Sigmoid colon (tissue), 6 donors: ENCODE measurements at regions not wholly inside any gene's neighbourhood (a gene's known extent, or its start where the extent isn't known, plus 50 kb on each side); places are given as distances from the start of the nearest gene placed in this dataset.

Experiments
- DNase-seq: peaks from one replicate; pipeline ENCODE4 v3.0.0-alpha.2; 2019
- H3K27ac ChIP-seq, 4 donors: fragments of 200-600 bp; sonication (generic); one replicate each; pipeline ENCODE4 v1.5.1; 2016 to 2019; ENCODE audit warnings: mild to moderate bottlenecking in 1 of 4
- H3K27me3 ChIP-seq, 3 donors: fragments of 200-600 bp; sonication (generic); one replicate each; pipeline ENCODE4 v1.5.1; 2019; ENCODE audit warnings: mild to moderate bottlenecking in 1 of 3
- H3K36me3 ChIP-seq, 4 donors: fragments of 200-600 bp; sonication (generic); one replicate each; pipeline ENCODE4 v1.5.1; 2016 to 2019
- H3K4me1 ChIP-seq, 4 donors: fragments of 200-600 bp; sonication (generic); one replicate each; pipeline ENCODE4 v1.5.1; 2017 to 2019
- H3K4me3 ChIP-seq, 4 donors: fragments of 200-600 bp; sonication (generic); one replicate each; pipeline ENCODE4 v1.5.1; 2017 to 2019; ENCODE audit warnings: mild to moderate bottlenecking in 2 of 4, moderate library complexity in 1 of 4
- H3K9me3 ChIP-seq, 4 donors: fragments of 200-600 bp in 3 of 4; sonication (generic) in 3 of 4; one replicate each; pipeline versions ENCODE4 v1.5.1 to v1.6.1; 2013 to 2019
- CTCF ChIP-seq, 4 experiments: fragments of 450-650 bp in 3 of 4; fragments of 200-600 bp in 1 of 4; IDR thresholded peaks; one replicate each; pipeline ENCODE4 v1.5.1; 2016 to 2019; ENCODE audit warnings: antibody characterized with exemption in 4 of 4, mild to moderate bottlenecking in 3 of 4, moderate library complexity in 2 of 4
- EP300 ChIP-seq, 4 donors: sonication (generic); formaldehyde crosslinking; IDR thresholded peaks; one replicate each; pipeline ENCODE4 v1.6.1; 2017; ENCODE audit warnings: antibody characterized with exemption in 4 of 4
- POLR2A ChIP-seq, 2 donors: fragments of 450-650 bp; IDR thresholded peaks; one replicate each; pipeline ENCODE4 v1.6.1; 2016; ENCODE audit warnings: antibody characterized with exemption in 2 of 2, mild to moderate bottlenecking in 2 of 2, moderate library complexity in 2 of 2
- POLR2AphosphoS5 ChIP-seq, 4 donors: sonication (generic); formaldehyde crosslinking; IDR thresholded peaks; one replicate each; pipeline ENCODE4 v1.6.1; 2017; ENCODE audit warnings: antibody characterized with exemption in 4 of 4
- WGBS, 2 donors: extraction: QIAGEN DNeasy Blood & Tissue Kit; methylation state at CpG; one replicate each; pipeline ENCODE4 v1.1.7; 2013; 5-methylcytosine and 5-hydroxymethylcytosine counted together
- intact Hi-C: fragments of 100-400 bp; cut with DNase I; formaldehyde crosslinking; loops from one replicate; pipeline ENCODE4 v1.15.1; 2023
- donor health status: healthy with polysubstance abuse.
- donor health status: healthy.

- TF ChIP-seq POLR2A (IDR thresholded peaks at IDR 0.05), result no peak
- no peak for TF ChIP-seq EP300 (IDR thresholded peaks at IDR 0.05)
- TF ChIP-seq CTCF (IDR thresholded peaks at IDR 0.05), result no peak
- TF ChIP-seq POLR2AphosphoS5 (IDR thresholded peaks at IDR 0.05), result no peak
- Histone ChIP-seq H3K27me3 (no peaks in the 10 kb centered on the region), H3K27ac (no peak overlapping the region), H3K9me3 (peaks cover 0 to 3% (median 0%) of the 10 kb centered on the region in 4 donors), H3K36me3 (no peaks in the 10 kb centered on the region), H3K4me3 (no peak overlapping the region), H3K4me1 (peaks cover 0 to 21% (median 6%) of the 10 kb centered on the region in 4 donors)
- DNase-seq, result no peak
- WGBS, 2 donors, result 97 to 98% methylated on average over 1 of the region's 1 CpG
- intact Hi-C loops, result no loop called here
Observed at GRCh38 chr13:73748404-73748803, 385.8 kb downstream of the KLF12 start.

DNA sequence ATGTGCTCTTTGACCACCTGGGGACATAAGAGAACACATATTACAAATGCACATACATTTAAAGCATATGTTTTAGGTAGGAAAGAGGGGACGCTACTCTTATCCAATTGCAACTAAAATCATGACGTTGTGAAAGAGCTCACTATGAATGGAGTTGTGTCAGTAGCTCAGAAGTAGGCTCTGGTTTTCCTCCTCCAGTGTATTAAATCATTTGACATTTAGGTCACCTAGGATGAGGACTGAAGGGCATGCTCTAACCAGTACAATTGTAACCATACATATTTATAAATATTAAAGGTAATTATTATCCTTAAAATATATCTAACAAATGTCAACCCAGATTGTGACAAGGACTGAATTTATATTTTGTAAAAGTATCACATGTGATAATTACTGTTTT, 389.0 kb downstream of the KLF12 start:
- Histone ChIP-seq H3K4me1 (peaks cover 0 to 42% (median 15%) of the 10 kb centered on the region in 4 donors), H3K27me3 (no peaks in the 10 kb centered on the region), H3K27ac (no peak overlapping the region), H3K36me3 (no peaks in the 10 kb centered on the region), H3K4me3 (no peak overlapping the region), H3K9me3 (peaks cover 0 to 3% (median 0%) of the 10 kb centered on the region in 4 donors)
- intact Hi-C loops, result no loop called here
- WGBS, 2 donors, result 91 to 92% methylated on average over 2 of the region's 2 CpGs
- TF ChIP-seq EP300 (IDR thresholded peaks at IDR 0.05) (no peak), POLR2A (IDR thresholded peaks at IDR 0.05) (no peak), CTCF (IDR thresholded peaks at IDR 0.05) (no peak), POLR2AphosphoS5 (IDR thresholded peaks at IDR 0.05) (no peak)
- no peak for DNase-seq

GRCh38 chr13:73742982-73743381, 391.2 kb downstream of the KLF12 start:
- no peaks in the 10 kb centered on the region for H3K36me3 ChIP-seq
- H3K27ac ChIP-seq, result peak overlapping the region in 3 of 4 donors; percentile 4 to 62 (median 42)
- H3K4me3 ChIP-seq, result no peak overlapping the region
- no peak for TF ChIP-seq POLR2A (IDR thresholded peaks at IDR 0.05)
- TF ChIP-seq EP300 (IDR thresholded peaks at IDR 0.05), result no peak
- no peak for TF ChIP-seq CTCF (IDR thresholded peaks at IDR 0.05)
- TF ChIP-seq POLR2AphosphoS5 (IDR thresholded peaks at IDR 0.05), result no peak
- DNase-seq, result no peak
- intact Hi-C loops, result loop anchor here (2.0 kb wide), 1 partner anchor 24 kb away; no protein-coding TSS in a partner anchor
- H3K9me3 ChIP-seq, result no peaks in the 10 kb centered on the region
- no peaks in the 10 kb centered on the region for H3K27me3 ChIP-seq
- H3K4me1 ChIP-seq, result peaks cover 0 to 46% (median 16%) of the 10 kb centered on the region in 4 donors
- WGBS, 2 donors, result 82 to 88% methylated on average over 4 of the region's 4 CpGs

DNA sequence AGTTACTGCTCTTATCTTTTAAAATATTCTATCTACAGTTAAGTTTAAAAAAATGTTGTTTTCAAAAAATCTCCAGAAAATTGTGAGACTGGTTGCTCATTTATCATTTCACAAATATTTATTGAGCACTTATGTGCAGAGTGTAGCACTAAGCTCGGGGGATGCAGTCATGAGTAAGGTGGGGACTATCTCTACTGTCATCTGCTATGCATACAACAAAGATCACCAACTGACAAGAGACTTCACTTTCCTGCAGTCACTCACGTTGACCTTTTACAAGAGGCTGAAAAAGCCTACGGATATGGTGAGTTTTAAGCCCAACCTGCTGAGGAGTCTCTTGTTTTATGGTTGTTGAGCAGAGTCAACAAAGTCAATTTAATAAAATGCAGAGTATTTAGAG, 392.5 kb downstream of the KLF12 start:
- Histone ChIP-seq H3K9me3 (no peaks in the 10 kb centered on the region), H3K4me3 (no peak overlapping the region), H3K4me1 (peaks cover 0 to 46% (median 16%) of the 10 kb centered on the region in 4 donors), H3K27ac (peak overlapping the region in 1 of 4 donors; percentile 56), H3K36me3 (no peaks in the 10 kb centered on the region), H3K27me3 (no peaks in the 10 kb centered on the region)
- 28 to 67% methylated on average over 3 of the region's 3 CpGs for WGBS, 2 donors
- no peak for DNase-seq
- intact Hi-C loops, result loop anchor here (2.0 kb wide), 1 partner anchor 25 kb away; no protein-coding TSS in a partner anchor
- TF ChIP-seq POLR2A (IDR thresholded peaks at IDR 0.05) (no peak), EP300 (IDR thresholded peaks at IDR 0.05) (no peak), POLR2AphosphoS5 (IDR thresholded peaks at IDR 0.05) (no peak), CTCF (IDR thresholded peaks at IDR 0.05) (no peak)

DNA sequence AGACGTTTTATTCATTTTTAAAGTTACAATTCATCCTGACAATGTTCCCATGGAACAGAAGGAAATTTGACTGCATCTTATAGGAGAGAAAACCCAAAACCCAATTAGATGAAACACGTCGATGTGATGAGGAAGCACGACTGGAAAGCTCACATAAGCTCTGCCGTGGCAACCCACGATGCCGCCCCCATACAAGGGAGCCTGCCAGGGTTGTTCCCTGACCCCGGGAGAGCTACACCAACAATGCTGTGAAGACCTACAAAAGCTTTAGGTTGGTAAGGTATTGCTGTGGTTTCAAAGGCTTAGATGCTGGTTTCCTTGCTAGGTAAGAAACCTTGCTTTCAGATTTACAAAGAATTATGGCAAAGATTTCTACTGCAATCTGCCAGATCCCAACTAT, 393.1 kb downstream of the KLF12 start:
- no peaks in the 10 kb centered on the region for H3K36me3 ChIP-seq
- no peaks in the 10 kb centered on the region for H3K9me3 ChIP-seq
- TF ChIP-seq EP300 (IDR thresholded peaks at IDR 0.05), result no peak
- no peak for TF ChIP-seq POLR2AphosphoS5 (IDR thresholded peaks at IDR 0.05)
- TF ChIP-seq POLR2A (IDR thresholded peaks at IDR 0.05), result no peak
- no peak for TF ChIP-seq CTCF (IDR thresholded peaks at IDR 0.05)
- 68 to 85% methylated on average over 8 of the region's 8 CpGs for WGBS, 2 donors
- no peak for DNase-seq
- peak overlapping the region in 3 of 4 donors; percentile 22 to 31 (median 27) for H3K4me3 ChIP-seq
- H3K27me3 ChIP-seq, result no peaks in the 10 kb centered on the region
- intact Hi-C loops, result no loop called here
- peak overlapping the region in 3 of 4 donors; percentile 19 to 56 (median 42) for H3K27ac ChIP-seq
- H3K4me1 ChIP-seq, result peaks cover 0 to 46% (median 16%) of the 10 kb centered on the region in 4 donors
